ENCODE measurements at regions not wholly inside any gene's neighbourhood (a gene's known extent, or its start where the extent isn't known, plus 50 kb on each side); places are given as distances from the start of the nearest gene placed in this dataset.
A peak's percentile ranks its signal among the peaks of the same experiment; 100 is the strongest.

- no peak overlapping the region for H3K4me2 ChIP-seq (ENCODE audit: low read depth, low read length)
- no peaks in the 10 kb centered on the region for H3K9me3 ChIP-seq (ENCODE audit: control insufficient read depth, insufficient read depth, low read length)
- peak overlapping the region; percentile 81 for H3K4ac ChIP-seq (ENCODE audit: low read depth, low read length)
- peak overlapping the region; percentile 73 for H2AK5ac ChIP-seq (ENCODE audit: low read depth, low read length)
- peak; percentile 86 for TF ChIP-seq MAFK (IDR thresholded peaks at IDR 0.05; ENCODE audit: low read depth, low read length)
- no peak for TF ChIP-seq RFX5 (IDR thresholded peaks at IDR 0.05; ENCODE audit: low read depth, low read length)
- peaks cover 24% of the 10 kb centered on the region for H3K4me1 ChIP-seq (ENCODE audit: control insufficient read depth, insufficient read depth, low read length)
- H4K5ac ChIP-seq (ENCODE audit: low read depth, low read length): peak overlapping the region; percentile 73; the same call in 1 of the 2 replicates
- peak overlapping the region; percentile 88 for H2BK20ac ChIP-seq (ENCODE audit: low read depth, low read length)
- H3K56ac ChIP-seq (ENCODE audit: extremely low read depth, insufficient read depth, low read length): no peak overlapping the region
- WGBS, 2 experiments (ENCODE audit: extremely low coverage in 2 of 2, insufficient read length in 1 of 2): no CpG with 5 or more reads among the region's 1 CpG
- peak overlapping the region; percentile 78 for H2BK15ac ChIP-seq (ENCODE audit: low read depth, low read length)
- ChIA-PET CTCF (no interaction called here), POLR2A (ENCODE audit: unreplicated experiment) (no interaction called here)
- no peak overlapping the region for H2AK9ac ChIP-seq (replicated peaks; ENCODE audit: low read depth, low read length, poor library complexity)
- H4K8ac ChIP-seq (ENCODE audit: low read depth in 2 of 2, low read length in 2 of 2): peak overlapping the region; percentile 4 to 32
- H2AFZ ChIP-seq (replicated peaks; ENCODE audit: low read length, poor library complexity): no peak overlapping the region
- in situ Hi-C loops (cut with MboI; ENCODE audit: low sequenced_read_pairs) (no loop called here), intact Hi-C loops (cut with micrococcal nuclease) (loop anchor here (5.0 kb wide), 1 partner anchor 53 kb away; no protein-coding TSS in a partner anchor), dilution Hi-C loops (cut with HindIII; ENCODE audit: low sequenced_read_pairs, unreplicated experiment) (no loop called here)
- no peaks in the 10 kb centered on the region for H3K79me1 ChIP-seq (ENCODE audit: low read depth in 1 of 2, low read length in 2 of 2)
- H2BK120ac ChIP-seq (ENCODE audit: low read depth, low read length): peak overlapping the region; percentile 94
- BruUV-seq (replicated peaks): no TSS peak
- H4K20me1 ChIP-seq (ENCODE audit: insufficient read depth, low read length): no peaks in the 10 kb centered on the region
- no peak overlapping the region for H3K9ac ChIP-seq (ENCODE audit: low read depth, low read length)
- H3K27me3 ChIP-seq (ENCODE audit: control insufficient read depth, insufficient read depth, low read length): no peaks in the 10 kb centered on the region
- peaks cover 17% of the 10 kb centered on the region for H3K9me1 ChIP-seq (ENCODE audit: insufficient read depth, low read length)
- H3K4me3 ChIP-seq (ENCODE audit: insufficient read depth, low read depth, low read length): no peak overlapping the region
- H3K23ac ChIP-seq (ENCODE audit: low read depth, low read length): 0 out of 2 replicates have a peak overlapping the region, but pooled peaks have one; percentile 42
- 0 out of 2 replicates have a peak overlapping the region, but pooled peaks have one; percentile 32 for H3K27ac ChIP-seq (ENCODE audit: insufficient read depth, low read length)
- H3K36me3 ChIP-seq (ENCODE audit: control insufficient read depth, insufficient read depth, low read length): no peaks in the 10 kb centered on the region
- H2BK5ac ChIP-seq (ENCODE audit: low read depth, low read length, poor library complexity, severe bottlenecking): peak overlapping the region; percentile 90
- DNase-seq (no peak), ATAC-seq (ENCODE audit: low read depth) (no peak)
- peak overlapping the region; percentile 78 for H4K91ac ChIP-seq (ENCODE audit: insufficient read depth, low read depth, low read length)
- peak overlapping the region; percentile 85; the same call in 1 of the 2 replicates for H3K18ac ChIP-seq (ENCODE audit: low read depth, low read length)
- H3K14ac ChIP-seq (replicated peaks; ENCODE audit: low read depth, low read length): peak overlapping the region; percentile 48
Observed at GRCh38 chr7:47145186-47145725, 436.7 kb downstream of the TNS3 start.

Data from IMR-90 (cell line).